Upper lobe of left lung (tissue), 4 donors: ENCODE measurements at regions not wholly inside any gene's neighbourhood (a gene's known extent, or its start where the extent isn't known, plus 50 kb on each side); places are given as distances from the start of the nearest gene placed in this dataset.

Source experiments
- POLR2A ChIP-seq, 4 donors: fragments of 450-650 bp; IDR thresholded peaks; one replicate each; pipeline ENCODE4 v1.5.1; 2016 to 2017; ENCODE audit warnings: antibody characterized with exemption in 4 of 4, mild to moderate bottlenecking in 2 of 4
- TF ChIP-seq, protein P1 (sequence below), 6 experiments: fragments of 450-650 bp in 4 of 6; fragments of 200-600 bp in 2 of 6; sonication (generic) in 2 of 6; IDR thresholded peaks; one replicate each; pipeline ENCODE4 v1.5.1; 2016 to 2019; ENCODE audit warnings: antibody characterized with exemption in 6 of 6

DNA sequence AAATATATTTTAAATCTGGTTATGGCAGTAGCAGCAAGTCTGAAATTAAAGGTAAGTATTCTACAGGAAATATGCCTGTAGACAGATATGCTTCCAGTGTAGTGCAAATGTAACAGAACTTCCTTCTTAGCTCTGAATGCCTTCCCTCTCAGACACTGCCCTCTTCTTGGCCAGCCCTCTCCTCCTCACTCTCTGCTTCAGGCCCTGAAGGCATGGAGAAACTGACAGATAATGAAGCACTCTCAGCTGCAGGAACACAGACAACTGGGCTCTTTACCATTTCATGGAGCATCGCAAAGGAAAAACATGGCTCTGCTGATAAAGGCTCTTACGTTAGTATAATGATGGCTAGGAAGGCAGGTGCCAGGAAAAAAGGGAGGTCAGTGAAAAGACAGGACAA is 431.5 kb upstream of the RASGEF1B start:
- TF ChIP-seq, protein P1, sequence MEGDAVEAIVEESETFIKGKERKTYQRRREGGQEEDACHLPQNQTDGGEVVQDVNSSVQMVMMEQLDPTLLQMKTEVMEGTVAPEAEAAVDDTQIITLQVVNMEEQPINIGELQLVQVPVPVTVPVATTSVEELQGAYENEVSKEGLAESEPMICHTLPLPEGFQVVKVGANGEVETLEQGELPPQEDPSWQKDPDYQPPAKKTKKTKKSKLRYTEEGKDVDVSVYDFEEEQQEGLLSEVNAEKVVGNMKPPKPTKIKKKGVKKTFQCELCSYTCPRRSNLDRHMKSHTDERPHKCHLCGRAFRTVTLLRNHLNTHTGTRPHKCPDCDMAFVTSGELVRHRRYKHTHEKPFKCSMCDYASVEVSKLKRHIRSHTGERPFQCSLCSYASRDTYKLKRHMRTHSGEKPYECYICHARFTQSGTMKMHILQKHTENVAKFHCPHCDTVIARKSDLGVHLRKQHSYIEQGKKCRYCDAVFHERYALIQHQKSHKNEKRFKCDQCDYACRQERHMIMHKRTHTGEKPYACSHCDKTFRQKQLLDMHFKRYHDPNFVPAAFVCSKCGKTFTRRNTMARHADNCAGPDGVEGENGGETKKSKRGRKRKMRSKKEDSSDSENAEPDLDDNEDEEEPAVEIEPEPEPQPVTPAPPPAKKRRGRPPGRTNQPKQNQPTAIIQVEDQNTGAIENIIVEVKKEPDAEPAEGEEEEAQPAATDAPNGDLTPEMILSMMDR (IDR thresholded peaks at IDR 0.05), result no peak
- TF ChIP-seq POLR2A (IDR thresholded peaks at IDR 0.05), result no peak
